Activated T-cell treated with anti-CD3 and anti-CD28 coated beads, Interleukin-2, amount 50 U/mL, for 1 hour (primary cell): ENCODE measurements at regions not wholly inside any gene's neighbourhood (a gene's known extent, or its start where the extent isn't known, plus 50 kb on each side); places are given as distances from the start of the nearest gene placed in this dataset.

Experiments
- DNase-seq: peaks from one replicate; pipeline ENCODE4 v3.0.0-alpha.2; 2020

DNA sequence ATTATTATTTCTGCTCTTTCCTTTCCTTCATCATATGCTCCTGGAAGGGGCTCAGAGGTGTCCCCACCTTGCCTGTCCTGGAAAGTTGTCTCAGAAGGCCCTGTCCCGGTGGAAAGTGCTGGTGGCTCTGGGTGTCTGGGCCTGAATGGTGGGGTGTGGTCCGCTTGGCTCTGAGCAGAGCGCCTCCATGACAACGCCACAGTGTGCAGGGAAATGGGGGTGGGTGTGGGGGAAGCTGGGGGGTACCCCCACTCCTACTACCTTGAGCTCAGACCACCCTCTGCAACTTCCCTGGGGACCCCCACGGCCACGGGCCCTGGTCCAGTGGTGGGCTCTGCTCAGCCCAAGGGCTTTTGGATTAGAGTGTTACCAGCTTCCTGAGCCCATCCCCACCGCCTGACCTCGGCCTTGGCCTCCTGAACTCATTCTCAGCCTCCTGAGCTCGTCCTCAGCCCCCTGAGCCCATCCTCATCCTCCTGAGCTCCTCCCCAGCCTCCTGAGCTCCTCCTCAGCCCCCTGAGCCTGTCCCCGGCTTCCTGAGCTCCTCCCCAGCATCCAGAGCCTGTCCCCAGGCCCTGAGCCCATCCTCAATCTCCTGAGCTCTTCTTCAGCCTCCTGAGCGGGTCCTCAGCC is 106.4 kb upstream of the FAM20C start:
- DNase-seq: no peak

DNA sequence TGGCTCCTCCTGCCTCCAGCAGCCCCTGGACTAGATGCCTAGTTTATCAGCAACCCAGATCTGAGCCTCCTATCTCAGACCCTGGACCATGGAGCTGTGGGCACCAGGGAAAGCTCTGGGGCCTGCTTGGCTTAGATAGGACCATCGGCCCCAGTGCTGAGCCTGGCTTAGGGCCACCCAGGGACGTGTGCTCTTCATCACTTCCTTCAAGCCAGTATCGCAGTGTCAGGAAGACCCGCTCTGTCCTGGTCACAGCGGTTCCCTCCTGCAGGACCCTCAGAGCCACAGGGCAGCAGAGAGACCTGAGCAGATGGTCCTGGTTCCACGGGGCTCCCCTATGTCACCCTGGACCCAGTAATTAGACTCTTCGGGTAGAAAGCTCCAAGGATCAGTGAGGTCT is 105.7 kb upstream of the FAM20C start:
- DNase-seq: no peak

DNA sequence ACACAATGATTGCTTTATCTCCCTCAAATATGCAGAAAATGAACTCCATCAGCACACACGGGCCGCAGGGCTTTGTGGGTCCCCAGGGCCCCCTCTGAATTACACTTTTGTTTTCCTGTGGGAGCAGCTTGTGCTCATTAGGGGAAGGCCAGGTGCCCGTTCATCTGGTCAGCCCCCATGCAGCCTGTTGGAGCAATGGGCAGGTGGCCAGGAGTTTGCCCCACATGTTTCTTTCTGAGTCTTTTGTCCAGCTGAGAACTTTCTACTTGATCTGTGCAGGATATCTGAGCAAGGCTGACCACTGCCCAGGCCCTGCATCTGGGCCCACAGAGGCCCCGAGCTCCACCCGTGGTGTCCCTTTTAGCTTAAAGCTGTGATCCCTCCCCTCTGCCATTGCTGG is 105.3 kb upstream of the FAM20C start:
- peak; percentile 5 for DNase-seq

- DNase-seq: no peak
Observed at GRCh38 chr7:87671-88070, 104.7 kb upstream of the FAM20C start.

- peak; percentile 8 for DNase-seq
Observed at GRCh38 chr7:88095-88926, 104.1 kb upstream of the FAM20C start.

DNA sequence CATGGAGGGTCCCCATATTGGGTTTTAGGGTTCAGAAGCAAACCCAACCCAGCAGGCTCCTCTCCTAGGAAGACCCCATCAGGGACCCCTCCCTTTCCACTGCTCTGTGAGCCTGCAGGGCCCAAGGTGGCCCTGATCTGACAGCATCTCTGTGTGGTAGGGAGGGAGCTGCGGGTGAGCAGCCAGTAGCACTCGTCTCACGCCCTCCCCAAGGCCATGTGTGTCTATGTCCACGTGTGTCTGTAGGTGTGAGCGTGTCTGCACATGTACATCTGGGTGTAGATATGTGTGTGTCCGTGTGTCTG is 103.5 kb upstream of the FAM20C start:
- peak; percentile 11 for DNase-seq

GRCh38 chr7:89232-90019 is 102.9 kb upstream of the FAM20C start:
- peak; percentile 9 for DNase-seq

DNA sequence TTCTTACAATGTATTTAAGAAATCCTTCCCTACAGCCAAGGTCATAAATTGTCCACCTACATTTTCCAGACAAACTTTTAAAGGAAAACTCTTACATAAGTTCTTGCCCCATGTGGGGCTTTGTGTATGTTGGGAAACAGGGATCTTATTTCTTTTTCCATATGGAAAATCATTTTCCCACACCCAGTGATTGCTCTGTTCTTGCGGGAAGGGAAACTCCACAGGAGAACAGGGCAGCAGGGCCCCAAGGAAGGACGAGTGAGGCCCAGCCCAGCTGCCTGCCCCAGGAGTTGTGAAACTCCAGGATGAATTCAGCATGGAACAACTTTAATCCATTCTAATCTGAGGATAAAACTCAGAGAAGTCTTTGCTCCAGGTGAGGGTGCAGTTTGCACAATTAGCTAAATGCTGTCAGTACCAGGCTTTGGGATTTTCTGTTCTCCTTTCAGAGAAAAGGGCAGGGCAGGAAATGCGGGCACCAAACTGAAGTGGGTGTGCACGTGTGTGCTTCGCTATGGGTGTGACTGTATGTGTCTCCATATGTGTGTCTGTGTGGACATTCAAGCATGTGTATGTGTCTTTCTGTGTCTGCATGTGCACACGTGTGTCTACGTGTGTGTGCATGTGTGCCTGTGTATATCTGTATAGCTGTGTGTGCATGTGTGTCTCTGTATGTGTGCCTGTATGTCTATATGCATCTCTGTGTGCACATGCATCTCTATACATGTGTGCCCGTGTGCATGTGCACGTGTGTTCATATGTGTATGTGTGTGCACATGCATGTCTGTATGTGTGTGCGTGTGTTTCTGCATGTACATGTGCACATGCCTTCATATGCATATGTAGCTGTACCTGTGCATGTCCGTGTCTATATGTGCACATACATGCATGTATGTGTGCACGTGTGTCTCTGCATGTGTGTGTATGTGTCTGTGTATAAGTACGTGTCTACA is 102.0 kb upstream of the FAM20C start:
- peak; percentile 6 for DNase-seq

DNA sequence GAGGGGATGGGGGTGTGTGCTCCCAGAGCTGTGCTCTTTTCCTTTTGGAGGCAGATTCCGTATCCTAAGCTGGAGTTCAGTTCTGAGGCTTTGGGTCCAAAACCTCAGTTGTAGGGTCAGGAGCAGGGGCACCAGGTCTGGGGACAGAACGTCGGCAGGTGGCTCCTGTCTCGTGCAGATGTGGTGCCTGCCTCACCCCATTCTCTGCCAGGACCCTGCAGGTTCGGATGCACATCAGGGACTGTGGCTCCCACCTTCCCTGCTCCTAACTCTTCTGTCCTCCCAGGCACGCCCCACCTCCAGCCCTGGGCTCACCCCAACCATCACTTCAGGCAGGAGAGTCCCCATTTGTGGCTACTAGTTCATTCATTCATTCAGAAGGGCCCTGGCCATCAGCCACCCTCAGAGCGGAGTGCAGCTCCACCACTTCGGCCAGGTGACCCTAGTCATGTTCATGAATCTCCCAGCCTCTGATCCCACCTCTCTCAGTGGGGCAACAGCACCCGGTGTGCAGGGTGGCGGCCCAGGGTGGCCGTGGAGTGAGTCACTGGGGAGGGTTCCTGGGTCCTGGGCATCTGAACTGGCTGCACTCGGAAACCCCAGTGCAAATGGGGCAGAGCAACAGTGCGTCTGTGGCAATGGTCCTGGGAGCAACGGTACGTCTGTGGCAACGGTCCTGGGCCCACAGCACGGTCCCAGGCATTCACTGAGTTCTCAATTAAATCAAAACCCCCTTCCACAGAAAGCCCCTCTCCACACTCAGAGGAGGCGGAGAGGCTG is 100.8 kb upstream of the FAM20C start:
- DNase-seq: no peak

DNA sequence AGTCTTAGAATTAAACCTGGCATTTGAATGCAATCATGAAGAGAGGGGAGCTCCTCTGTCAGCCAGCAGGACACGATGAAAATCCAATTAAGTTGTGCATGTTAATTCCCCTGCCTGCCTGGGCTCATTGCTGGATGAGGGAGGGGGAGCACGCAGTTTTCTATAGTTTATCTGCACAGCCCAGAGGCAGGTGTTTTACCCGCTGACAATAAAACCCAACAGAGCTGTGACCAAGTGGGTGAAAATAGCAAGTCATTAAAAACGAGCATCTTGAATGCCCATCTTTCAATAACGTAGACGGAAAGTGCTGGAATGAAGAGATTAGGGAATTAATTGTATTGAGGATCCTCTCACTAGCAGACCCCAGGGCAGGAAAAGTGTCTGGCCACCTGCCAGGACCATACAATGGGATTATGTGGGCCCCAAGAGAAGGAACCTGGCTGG is 100.1 kb upstream of the FAM20C start:
- no peak for DNase-seq

DNA sequence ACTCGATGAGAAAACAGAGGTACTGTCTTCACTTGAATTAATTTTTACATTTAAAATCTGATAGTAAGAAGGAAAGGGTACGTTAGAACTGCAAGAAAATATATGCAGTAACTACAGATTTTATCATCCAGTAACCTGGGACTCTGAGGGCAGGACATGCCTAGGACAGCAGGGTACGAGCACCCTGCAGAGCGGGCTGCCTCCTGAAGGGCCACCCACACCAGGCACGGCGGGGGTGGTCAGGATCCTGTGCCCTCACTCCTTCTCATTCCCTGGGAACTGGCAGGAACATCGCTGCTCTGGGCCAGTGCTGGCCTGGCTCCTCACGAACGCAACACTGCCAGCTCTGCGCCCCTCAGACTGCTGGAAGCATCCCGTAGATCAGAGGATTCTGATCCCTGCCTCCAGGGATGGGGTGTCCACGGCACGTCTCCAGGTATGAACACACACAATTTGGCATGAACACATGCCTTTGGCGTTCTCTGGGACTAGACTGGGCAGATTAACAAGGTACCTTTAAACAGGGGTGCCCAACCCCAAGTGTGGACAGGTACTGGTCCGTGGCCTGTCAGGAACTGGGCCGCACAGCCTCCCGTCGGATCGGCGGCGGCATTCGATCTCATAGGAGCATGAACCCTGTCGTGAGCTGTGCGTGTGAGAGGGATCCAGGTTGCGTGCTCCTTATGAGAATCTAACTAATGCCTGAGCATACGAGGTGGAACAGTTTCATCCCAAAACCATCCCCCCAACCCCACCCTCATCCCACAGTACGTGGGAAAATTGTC is 99.3 kb upstream of the FAM20C start:
- DNase-seq: no peak

DNA sequence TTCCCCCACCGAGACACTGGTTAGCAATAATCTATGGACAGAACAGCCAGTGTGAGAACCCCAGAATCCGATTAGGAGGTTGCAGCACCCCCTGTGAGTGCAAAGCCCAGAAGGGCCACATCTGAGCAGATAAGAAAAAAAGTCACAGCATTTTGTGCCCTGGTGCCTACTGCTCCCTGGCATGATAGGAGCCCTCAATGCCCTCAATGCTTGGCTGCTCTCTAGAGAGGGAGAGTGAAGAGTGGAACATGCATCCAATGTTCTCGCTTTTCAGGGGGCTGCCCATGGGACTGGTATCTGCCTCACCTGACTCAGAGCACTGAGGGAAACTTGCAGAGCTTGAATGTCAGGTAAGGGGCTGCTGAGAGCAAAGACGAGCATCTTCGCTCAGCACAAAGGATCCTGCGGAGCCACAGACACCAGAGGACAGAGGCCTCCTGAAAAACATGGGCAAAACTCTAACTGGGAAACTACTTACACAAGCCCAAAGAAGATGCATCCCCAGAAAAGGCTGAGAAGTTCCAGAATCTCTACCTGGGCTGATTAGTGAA is 98.0 kb upstream of the FAM20C start:
- DNase-seq: no peak

- no peak for DNase-seq
Observed at GRCh38 chr7:95180-95862, 97.0 kb upstream of the FAM20C start.

- no peak for DNase-seq
Observed at GRCh38 chr7:95863-96260, 96.5 kb upstream of the FAM20C start.

- no peak for DNase-seq
Observed at GRCh38 chr7:96861-97260, 95.5 kb upstream of the FAM20C start.

DNA sequence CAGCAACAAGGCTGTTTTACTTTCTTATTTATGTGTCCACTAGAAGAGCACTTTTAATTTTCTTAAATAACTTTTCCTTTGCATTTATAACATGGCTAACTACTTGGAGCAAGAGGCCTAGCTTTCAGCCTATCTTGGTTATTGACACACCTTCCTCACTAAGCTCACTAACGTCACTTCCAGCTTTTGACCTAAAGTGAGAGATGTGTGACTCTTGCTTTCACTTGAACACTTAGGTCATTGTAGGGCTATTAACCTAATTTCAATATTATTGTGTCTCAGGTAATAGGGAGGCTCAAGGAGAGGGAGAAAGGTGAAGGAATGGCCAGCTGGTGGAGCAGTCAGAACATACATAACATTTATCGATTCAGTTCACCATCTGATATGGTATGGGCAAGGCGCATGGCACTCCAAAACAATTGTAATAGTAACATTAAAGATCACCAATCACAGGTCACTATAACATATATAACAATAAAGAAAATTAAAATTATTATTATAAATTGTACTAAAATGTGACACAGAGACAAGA is 95.0 kb upstream of the FAM20C start:
- DNase-seq: no peak

DNA sequence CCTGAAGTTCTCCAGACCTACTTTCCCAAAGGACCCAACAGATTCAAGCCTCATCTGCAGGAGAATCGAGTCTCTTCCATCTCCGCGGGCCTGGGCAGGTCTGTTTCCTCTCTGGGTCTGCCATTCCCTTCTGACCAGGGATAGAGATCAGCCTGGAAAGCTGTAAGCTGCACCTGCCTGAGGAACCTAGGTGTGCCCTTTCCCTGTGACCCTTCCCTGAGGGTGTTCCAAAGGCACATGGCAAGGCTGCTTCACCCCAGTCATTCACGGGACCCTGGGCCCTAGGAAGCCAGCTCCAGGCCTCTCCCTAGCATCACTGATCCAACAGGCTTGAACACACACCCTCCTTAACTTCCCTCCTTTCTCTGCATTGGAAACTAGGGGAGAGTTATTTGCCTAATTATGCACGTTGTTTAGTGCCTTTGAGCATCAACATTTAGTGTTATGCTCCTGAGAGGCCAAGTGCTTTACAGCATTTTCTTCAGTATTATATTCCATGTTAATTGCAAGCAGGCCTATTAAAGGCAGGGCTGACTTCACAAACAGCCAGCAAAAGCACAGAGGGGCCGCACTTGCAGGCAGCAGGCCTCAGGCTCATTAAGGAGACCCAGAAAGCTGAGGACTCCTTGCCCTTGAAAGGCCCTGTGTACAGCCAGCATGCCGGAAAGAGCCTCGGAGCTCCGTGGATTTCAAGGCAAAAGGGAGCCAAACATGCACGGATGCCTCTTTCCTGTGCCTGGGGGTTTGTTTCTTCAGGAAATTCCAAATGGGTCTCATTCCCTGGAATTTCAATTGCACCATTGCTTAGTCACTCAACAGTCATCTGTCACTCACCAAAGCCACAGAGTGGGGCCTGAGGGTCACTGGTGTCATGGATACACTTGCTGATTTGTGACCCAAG is 91.0 kb upstream of the FAM20C start:
- peak; percentile 8 for DNase-seq

- peak; percentile 4 for DNase-seq
Observed at GRCh38 chr7:102047-102711, 90.2 kb upstream of the FAM20C start.
